SIG-M5 (cell line): ENCODE measurements at regions not wholly inside any gene's neighbourhood (a gene's known extent, or its start where the extent isn't known, plus 50 kb on each side); places are given as distances from the start of the nearest gene placed in this dataset.

Experiments used
- DNase-seq: peaks from one replicate; lab custom pipeline; 2025; lab: John Stamatoyannopoulos, UW

DNA sequence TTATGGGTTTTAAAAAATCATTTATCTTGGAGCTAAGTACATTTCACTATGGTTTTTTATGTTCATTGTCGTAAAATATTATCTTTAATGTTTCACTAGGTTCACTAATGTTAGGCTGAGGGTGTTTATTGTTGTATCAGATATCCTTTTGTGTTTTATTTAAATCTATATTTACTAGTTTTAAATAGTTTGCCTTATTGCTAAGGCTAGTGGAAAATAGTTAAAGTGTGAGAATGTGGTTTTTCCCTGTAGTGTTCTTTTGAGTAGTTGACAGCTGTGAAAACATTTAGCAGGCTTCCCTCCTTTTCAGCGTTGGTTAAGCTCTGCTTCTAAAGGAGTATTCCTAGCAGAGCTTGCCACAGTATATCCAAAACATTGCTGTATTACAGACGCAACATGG, 139.0 kb downstream of the TM9SF2 start:
- no peak for DNase-seq

DNA sequence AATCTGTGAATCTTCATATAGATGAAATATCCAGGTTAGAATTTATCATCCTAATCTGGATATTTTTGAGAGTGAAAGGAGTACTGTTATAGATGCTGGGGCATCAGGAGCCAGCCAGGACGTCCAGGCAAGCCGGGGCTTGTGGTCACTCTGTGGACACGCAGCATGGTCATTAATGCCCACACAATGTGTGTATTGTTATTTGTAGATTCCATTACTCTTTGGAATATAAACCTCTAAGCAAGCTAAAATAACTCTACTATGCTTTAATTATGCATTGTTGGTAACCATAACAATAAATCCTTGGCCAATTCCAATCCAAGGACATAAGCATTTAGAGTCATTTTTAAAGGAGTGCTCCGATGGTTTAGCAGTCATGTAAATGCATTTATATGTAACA, 137.9 kb downstream of the TM9SF2 start:
- no peak for DNase-seq

DNA sequence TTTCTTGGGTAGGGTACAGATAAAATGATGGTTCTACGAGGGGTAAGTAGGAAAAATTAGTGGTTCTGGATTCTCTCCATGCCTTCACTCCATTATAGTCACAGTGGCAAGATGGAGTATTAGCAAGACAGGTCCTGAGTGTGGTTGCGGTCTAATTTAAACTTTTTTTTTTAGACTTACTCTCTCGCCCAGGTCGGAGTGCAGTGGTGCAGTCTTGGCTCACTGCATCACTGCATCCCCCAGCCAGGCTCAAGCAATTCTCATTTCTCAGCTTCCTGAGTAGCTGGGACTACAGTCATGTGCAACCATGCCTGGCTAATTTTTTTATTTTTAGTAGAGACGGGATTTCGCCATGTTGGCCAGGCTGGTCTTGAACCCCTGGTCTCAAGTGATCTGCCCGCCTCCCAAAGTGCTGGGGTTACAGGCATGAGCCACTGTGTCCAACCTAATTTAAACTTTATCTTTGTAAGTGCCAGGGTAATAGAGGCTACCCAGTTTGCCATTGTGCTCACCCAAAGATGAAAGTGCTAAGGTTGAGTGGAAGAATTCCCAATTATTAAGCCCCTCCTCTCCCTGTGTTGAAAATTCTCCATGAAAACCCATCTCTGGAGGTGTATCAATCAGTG, 135.6 kb downstream of the TM9SF2 start:
- no peak for DNase-seq

DNA sequence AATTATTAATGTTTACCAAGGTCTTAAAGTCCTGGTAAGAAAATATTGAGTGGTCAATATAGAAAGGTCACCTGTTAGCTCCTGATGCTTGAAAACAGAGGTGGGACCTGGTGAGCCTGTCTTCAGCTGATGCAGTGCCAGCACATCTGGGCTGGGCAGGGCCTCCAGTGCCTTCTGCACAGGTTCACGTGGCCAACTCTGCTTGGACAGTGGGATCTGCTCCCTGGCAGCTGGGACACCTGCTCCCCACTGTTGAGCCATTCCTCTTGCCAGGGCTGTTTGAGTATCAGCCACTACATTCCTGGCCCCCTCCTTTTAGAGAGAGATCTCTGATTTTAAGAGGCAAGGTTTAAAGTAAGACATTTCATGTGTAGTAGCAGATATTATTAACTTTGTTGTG, 135.0 kb downstream of the TM9SF2 start:
- no peak for DNase-seq

DNA sequence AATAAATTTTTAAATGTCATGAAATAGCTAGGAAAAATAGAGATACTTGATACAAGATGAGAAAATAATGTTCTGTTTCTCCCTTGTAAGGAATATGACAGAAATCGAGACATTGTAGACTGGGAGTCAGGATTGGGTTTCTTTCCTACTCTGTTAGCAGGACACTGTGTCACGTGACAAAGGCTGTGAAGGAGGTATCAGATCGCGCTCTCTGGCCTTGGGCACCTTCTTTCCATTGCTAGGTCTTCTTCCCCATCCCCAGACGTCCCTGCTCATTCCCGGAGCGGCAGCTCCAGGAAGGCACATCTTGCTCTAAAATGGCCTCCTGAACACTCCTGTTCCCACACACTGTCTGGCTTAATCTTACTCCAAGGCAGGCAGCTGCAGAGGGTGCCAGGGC, 133.4 kb downstream of the TM9SF2 start:
- DNase-seq: no peak

DNA sequence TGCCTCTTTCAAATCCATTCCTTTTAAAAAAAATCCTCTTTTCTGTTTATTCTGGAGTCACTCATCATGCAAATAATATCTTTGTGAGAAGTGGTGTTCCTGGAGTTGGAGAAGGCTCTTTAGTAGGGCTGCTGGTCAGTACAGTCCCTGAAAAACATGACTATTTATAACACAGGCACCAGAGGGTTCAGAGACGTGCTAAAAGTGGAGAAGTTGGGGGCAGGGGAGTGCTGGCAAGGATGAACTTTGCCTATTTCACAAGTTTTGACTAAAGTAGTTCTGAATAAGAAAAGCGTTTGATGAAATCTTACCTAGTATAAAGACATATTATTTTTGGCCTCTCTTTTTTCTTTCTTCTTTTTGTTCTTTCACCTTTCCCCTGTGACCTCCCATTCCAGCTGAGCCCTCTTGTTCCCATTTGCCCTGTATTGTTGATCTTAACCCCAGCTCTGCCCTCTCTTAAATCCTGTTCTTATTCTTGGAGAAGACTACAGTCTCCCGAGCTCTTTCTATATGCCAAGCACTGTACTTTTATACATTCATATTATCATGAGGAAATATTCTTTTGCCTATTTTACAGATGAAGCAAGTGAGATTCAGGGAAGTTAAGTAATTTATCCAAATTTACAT, 129.1 kb downstream of the TM9SF2 start:
- DNase-seq: no peak

DNA sequence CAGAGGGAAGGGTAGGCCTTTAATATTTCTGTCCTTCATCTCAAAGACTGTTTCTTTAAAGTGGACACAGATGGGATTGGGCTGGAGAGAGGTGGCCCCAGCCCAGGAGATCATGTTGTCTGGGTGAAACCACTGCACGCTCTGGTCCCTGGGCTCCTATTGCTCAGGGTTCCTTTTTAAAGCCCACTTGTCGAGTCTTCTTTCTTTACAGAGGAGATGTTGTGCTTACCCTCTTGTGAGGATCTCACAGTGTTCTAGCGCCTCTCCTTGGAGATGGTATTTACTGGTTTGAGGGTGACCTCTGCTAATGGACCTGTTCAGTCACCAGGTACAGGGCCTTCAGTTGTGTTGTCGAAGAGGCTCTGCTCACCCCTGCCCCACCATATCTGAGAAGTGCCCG, 128.4 kb downstream of the TM9SF2 start:
- no peak for DNase-seq

DNA sequence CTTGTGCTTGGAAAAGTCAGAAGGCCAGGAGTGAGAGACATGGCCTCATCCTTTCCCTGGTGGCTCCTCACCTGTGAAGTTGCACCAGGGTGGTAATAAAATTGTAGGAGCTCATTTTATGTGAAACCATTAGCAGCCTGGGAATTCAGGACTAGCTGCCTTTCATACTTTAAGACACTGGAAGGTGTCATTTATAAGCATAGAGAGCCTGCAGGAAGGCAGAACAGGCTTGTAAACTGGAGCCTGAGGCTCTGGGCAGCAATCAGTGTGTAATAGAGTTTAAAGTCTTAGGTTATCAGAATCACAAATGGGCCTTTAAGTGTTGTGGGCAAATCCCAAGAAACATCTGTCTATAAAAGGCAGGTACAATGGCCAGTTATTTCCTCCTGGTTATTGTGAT, 127.2 kb downstream of the TM9SF2 start:
- no peak for DNase-seq

DNA sequence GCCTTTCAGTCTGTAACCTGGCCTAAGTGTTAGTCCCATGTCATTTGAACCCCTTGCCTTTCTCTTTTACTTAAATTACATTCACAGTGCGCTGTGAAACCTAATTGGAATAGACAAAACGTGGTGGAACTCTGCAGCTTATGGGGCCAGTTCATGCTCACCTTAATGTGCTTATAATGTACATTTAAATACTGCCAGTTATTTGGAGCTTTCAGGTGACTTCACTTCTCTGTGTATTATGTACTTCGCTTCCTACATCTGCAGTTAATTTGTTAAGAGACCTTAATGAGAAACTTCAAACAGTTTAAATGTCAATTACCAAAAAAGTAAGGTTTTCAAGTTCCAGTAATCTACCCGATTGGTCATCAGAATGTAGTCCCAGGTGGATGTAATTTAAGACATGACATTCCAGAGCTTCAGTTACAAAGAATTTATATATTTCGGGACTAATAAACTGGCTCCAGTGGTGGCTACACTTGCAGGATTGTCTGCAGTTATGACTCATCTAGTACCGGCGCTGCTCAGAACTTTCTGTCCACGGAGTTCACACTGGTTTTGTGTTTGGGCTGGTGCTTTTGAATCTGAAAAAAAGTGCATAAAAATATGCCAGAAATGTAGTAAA, 125.3 kb downstream of the TM9SF2 start:
- no peak for DNase-seq

DNA sequence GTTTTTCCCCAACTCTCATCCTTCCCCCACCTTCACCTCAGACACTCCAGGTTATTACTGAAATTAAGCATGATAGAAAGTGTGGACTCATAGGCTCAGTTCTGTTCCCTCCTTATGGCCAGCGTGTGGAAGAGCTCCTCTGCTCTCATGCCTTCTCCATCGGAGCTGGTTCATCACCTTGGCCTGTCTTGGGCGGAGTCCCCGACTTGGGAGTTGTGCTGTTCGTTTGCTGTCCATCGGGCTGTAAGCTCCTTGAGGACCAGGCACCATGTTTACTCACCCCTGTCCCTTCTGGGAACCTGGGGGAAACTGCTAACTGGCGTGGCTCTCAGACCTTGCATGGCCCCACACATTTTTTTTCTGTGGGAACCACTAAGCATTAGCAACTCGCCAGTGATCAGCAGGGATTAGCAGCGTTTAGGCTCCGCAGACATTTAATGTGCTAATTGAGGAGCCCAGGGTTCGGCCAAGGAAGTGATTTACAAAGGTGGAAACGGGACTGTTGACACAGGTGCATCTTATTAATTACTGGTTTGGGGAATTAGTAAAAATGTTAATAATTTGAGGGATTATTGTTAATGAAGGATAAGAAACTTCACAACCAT, 123.8 kb downstream of the TM9SF2 start:
- no peak for DNase-seq

DNA sequence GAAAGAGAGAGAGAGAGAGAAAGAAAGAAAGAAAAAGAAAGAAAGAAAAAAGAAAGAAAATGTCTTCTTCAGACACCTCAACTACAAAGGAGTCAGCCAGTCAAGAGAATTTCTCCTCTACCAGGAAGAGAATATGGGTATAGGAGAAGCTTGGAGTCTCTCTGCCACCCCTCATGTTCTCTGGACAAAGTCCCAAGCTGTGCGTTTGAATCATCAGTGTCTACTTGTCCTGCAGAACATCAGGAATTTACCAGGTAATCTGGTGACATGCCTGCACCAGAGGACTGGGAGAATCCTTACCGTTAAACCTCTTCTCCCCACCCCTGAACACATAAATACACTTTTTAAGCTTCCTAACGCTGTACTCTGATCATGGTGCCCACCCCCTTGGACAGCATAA, 119.5 kb downstream of the TM9SF2 start:
- no peak for DNase-seq

DNA sequence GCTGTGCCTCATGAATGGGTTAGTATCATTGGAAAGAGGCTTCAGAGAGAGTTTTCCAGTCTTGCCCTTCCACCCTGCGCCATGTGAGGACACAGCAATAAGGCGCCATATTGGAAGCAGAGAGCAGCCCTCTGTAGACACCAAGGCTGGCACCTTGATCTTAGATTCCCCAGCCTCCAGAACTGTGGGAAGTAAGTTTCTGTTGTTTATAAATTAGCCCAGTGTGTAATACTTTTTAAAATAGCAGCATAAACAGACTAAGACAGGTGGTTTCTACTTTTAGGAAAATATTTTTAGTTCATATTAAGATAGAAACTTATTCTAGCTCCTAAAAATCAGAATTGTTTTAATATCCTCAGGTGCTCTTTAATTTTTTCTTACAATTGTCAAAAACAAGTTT, 117.9 kb downstream of the TM9SF2 start:
- DNase-seq: no peak

DNA sequence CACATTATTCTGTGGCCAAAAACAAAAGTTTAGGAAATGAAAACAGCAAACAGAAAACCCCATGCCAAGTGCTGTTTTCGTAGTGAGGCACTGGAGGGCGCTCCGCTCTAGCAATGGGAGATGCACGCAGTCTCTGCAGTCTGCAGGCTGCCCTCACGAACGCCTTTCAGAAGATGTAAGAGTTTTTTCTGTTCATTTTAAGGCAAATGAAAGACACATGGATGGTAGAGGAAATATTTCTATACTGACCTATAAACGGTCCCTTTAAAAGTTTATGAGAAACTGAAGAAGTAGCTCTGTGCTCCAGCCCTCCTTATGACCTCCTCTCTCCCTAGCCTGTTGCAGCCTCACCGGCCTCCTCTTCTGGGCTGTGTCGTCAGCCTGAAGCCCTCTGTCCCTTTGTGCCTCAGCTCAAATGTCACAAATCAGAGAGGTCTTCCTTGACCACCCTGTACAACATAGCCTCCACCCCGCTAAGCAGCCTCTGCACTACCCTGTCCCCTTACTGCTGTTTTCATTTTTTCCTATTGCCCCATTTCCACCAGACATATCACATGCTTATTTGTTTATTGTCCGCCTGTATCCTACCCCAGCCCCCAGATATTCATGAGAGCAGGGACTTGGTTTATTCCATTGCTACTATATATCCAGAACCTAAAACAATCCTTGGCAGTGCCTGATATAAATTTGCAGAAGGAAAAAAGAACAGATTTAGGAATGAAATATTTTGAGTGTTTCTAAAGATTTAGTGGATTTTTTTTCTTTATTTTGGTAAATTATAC, 116.4 kb downstream of the TM9SF2 start:
- DNase-seq: no peak

DNA sequence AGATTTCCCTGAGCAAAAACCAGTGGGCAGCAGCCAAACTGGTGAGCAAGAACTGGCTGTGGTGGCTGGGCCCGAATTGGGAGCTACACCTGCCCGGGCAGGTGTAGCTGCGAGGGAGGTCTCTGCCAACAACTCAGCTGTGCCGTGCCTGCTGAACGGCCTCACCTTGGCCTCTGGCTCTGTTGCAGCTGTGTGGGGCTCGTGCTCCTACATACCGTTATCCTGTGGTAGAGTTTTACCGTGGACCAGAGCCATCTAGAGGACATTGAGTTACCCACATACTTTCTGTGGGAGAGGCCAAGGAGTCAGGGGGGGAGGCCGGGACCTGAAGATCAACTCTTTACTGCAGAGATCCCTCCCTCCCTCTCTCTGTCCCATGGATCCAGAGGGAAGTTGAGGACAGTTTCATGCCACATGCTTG, 113.2 kb downstream of the TM9SF2 start:
- no peak for DNase-seq
